ENCODE measurements at regions not wholly inside any gene's neighbourhood (a gene's known extent, or its start where the extent isn't known, plus 50 kb on each side); places are given as distances from the start of the nearest gene placed in this dataset.

DNA sequence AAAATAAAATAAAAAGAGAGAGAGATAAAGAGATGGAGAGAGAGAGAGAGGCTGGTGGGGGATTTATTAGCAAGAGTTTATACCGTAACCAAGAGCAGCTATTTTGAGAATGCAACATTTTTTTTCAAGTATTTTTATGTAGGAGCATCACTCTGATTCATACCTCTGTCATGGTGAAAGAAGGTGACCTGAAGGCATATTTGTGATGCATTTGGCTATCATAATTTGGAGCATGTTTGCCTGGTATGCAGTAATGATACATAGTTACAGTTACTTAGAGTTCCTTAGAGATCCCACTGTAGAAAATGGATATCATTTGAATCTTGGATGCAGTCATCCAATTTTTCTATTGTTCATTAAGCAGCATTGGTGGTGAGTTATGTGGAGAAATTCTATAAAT lies 1472.4 kb downstream of the SI start:
- Histone ChIP-seq H3K4me3 (replicated peaks in 1 of 3; ENCODE audit: low read depth in 2 of 3, low read length in 3 of 3) (no peak overlapping the region), H3K79me2 (ENCODE audit: insufficient read depth, low read length) (no peaks in the 10 kb centered on the region), H3K27ac (ENCODE audit: low read depth in 1 of 2, low read length in 2 of 2) (no peak overlapping the region), H2AFZ (ENCODE audit: insufficient read depth, low read depth, low read length, poor library complexity, severe bottlenecking) (no peak overlapping the region), H3K9ac (ENCODE audit: insufficient read depth, low read length, poor library complexity, severe bottlenecking) (no peak overlapping the region), H4K20me1 (ENCODE audit: insufficient read depth, low read length) (no peaks in the 10 kb centered on the region), H3K4me2 (replicated peaks; ENCODE audit: extremely low read depth, low read length, poor library complexity, severe bottlenecking) (no peak overlapping the region), H3K27me3 (ENCODE audit: control insufficient read depth in 2 of 2, insufficient read depth in 2 of 2, low read length in 2 of 2) (no peaks in the 10 kb centered on the region), H3K9me3 (replicated peaks in 1 of 2; ENCODE audit: control insufficient read depth in 1 of 2, insufficient read depth in 1 of 2, low read length in 2 of 2) (no peaks in the 10 kb centered on the region), H3K4me1 (ENCODE audit: control insufficient read depth in 1 of 2, insufficient read depth in 2 of 2, low read length in 2 of 2) (no peaks in the 10 kb centered on the region), H3K36me3 (replicated peaks in 1 of 2; ENCODE audit: control insufficient read depth in 1 of 2, insufficient read depth in 2 of 2, low read length in 2 of 2) (no peaks in the 10 kb centered on the region)
- Mint-ChIP-seq H3K36me3 (no peaks in the 10 kb centered on the region), H3K9me3 (no peaks in the 10 kb centered on the region), H3K27ac (no peak overlapping the region), H3K27me3 (ENCODE audit: low read depth in 3 of 3) (no peaks in the 10 kb centered on the region), H3K4me3 (no peak overlapping the region), H3K4me1 (no peaks in the 10 kb centered on the region)
- WGBS (ENCODE audit: insufficient coverage), result no CpG with 5 or more reads among the region's 1 CpG
- intact Hi-C loops (cut with micrococcal nuclease), result no loop called here
- TF ChIP-seq, protein P1, sequence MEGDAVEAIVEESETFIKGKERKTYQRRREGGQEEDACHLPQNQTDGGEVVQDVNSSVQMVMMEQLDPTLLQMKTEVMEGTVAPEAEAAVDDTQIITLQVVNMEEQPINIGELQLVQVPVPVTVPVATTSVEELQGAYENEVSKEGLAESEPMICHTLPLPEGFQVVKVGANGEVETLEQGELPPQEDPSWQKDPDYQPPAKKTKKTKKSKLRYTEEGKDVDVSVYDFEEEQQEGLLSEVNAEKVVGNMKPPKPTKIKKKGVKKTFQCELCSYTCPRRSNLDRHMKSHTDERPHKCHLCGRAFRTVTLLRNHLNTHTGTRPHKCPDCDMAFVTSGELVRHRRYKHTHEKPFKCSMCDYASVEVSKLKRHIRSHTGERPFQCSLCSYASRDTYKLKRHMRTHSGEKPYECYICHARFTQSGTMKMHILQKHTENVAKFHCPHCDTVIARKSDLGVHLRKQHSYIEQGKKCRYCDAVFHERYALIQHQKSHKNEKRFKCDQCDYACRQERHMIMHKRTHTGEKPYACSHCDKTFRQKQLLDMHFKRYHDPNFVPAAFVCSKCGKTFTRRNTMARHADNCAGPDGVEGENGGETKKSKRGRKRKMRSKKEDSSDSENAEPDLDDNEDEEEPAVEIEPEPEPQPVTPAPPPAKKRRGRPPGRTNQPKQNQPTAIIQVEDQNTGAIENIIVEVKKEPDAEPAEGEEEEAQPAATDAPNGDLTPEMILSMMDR (IDR thresholded peaks at IDR 0.05), result no peak
- no peak for DNase-seq

DNA sequence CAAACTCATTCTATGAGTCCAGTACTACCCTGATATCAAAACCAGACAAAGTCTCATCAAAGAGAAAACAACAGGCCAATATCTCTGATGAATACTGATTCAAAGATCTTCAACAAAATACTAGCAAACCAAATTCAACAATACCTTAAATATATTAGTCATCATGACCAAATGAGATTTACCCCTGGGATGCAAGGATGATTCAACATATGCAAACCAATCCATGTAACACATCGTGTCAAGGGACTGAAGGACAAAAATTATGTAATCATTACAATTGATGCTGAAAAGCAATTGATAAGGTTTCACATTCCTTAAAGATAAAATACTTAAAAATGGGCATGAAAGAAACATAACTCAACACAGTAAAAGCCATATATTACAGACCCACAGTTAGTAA lies 1476.9 kb downstream of the SI start:
- Histone ChIP-seq H3K27ac (ENCODE audit: low read depth in 1 of 2, low read length in 2 of 2) (no peak overlapping the region), H2AFZ (ENCODE audit: insufficient read depth, low read depth, low read length, poor library complexity, severe bottlenecking) (no peak overlapping the region), H3K79me2 (ENCODE audit: insufficient read depth, low read length) (no peaks in the 10 kb centered on the region), H3K4me3 (replicated peaks in 1 of 3; ENCODE audit: low read depth in 2 of 3, low read length in 3 of 3) (no peak overlapping the region), H3K4me2 (replicated peaks; ENCODE audit: extremely low read depth, low read length, poor library complexity, severe bottlenecking) (no peak overlapping the region), H3K9ac (ENCODE audit: insufficient read depth, low read length, poor library complexity, severe bottlenecking) (no peak overlapping the region), H3K9me3 (replicated peaks in 1 of 2; ENCODE audit: control insufficient read depth in 1 of 2, insufficient read depth in 1 of 2, low read length in 2 of 2) (peaks cover 6 to 12% of the 10 kb centered on the region in 2 donors), H3K36me3 (replicated peaks in 1 of 2; ENCODE audit: control insufficient read depth in 1 of 2, insufficient read depth in 2 of 2, low read length in 2 of 2) (no peaks in the 10 kb centered on the region), H4K20me1 (ENCODE audit: insufficient read depth, low read length) (no peaks in the 10 kb centered on the region), H3K27me3 (ENCODE audit: control insufficient read depth in 2 of 2, insufficient read depth in 2 of 2, low read length in 2 of 2) (no peaks in the 10 kb centered on the region), H3K4me1 (ENCODE audit: control insufficient read depth in 1 of 2, insufficient read depth in 2 of 2, low read length in 2 of 2) (no peaks in the 10 kb centered on the region)
- DNase-seq, result no peak
- Mint-ChIP-seq H3K9me3 (peaks cover 0 to 4% (median 0%) of the 10 kb centered on the region in 7 donors), H3K27me3 (ENCODE audit: low read depth in 3 of 3) (peaks cover 0 to 2% (median 0%) of the 10 kb centered on the region in 3 donors), H3K27ac (no peak overlapping the region), H3K36me3 (no peaks in the 10 kb centered on the region), H3K4me1 (no peaks in the 10 kb centered on the region), H3K4me3 (no peak overlapping the region)
- WGBS (ENCODE audit: insufficient coverage), result no CpG with 5 or more reads among the region's 1 CpG
- intact Hi-C loops (cut with micrococcal nuclease), result no loop called here
- TF ChIP-seq, protein P1 (IDR thresholded peaks at IDR 0.05), result no peak

All from CD14-positive monocyte (primary cell).